ENCODE measurements at regions not wholly inside any gene's neighbourhood (a gene's known extent, or its start where the extent isn't known, plus 50 kb on each side); places are given as distances from the start of the nearest gene placed in this dataset.

GRCh38 chr3:26099692-26100091 is 309.8 kb downstream of the OXSM start:
- TF ChIP-seq CTCF (IDR thresholded peaks at IDR 0.05; ENCODE audit: control extremely low read depth in 1 of 3, insufficient read depth in 1 of 3, low read depth in 1 of 3, low read length in 3 of 3) (no peak), POU5F1 (IDR thresholded peaks at IDR 0.05; ENCODE audit: low read depth, low read length) (no peak)
